ENCODE measurements at regions not wholly inside any gene's neighbourhood (a gene's known extent, or its start where the extent isn't known, plus 50 kb on each side); places are given as distances from the start of the nearest gene placed in this dataset.

- TF ChIP-seq CTCF (IDR thresholded peaks at IDR 0.05; ENCODE audit: insufficient read depth, low read length), result no peak
- no peak for DNase-seq (ENCODE audit: low read depth)
- no peak overlapping the region for H3K4me3 ChIP-seq (ENCODE audit: low read depth, low read length)
Measured at GRCh38 chr1:201666645-201667044, 127.7 kb downstream of the NAV1 start.

GRCh38 chr1:201667479-201667878, 128.6 kb downstream of the NAV1 start:
- no peak overlapping the region for H3K4me3 ChIP-seq (ENCODE audit: low read depth, low read length)
- DNase-seq (ENCODE audit: low read depth), result no peak
- no peak for TF ChIP-seq CTCF (IDR thresholded peaks at IDR 0.05; ENCODE audit: insufficient read depth, low read length)

GRCh38 chr1:201670517-201670916, 131.6 kb downstream of the NAV1 start:
- no peak for TF ChIP-seq CTCF (IDR thresholded peaks at IDR 0.05; ENCODE audit: insufficient read depth, low read length)
- no peak overlapping the region for H3K4me3 ChIP-seq (ENCODE audit: low read depth, low read length)
- no peak for DNase-seq (ENCODE audit: low read depth)

- no peak overlapping the region for H3K4me3 ChIP-seq (ENCODE audit: low read depth, low read length)
- TF ChIP-seq CTCF (IDR thresholded peaks at IDR 0.05; ENCODE audit: insufficient read depth, low read length), result no peak
- no peak for DNase-seq (ENCODE audit: low read depth)
Measured at GRCh38 chr1:201672685-201673084, 133.8 kb downstream of the NAV1 start.

- no peak for TF ChIP-seq CTCF (IDR thresholded peaks at IDR 0.05; ENCODE audit: insufficient read depth, low read length)
- no peak overlapping the region for H3K4me3 ChIP-seq (ENCODE audit: low read depth, low read length)
- DNase-seq (ENCODE audit: low read depth), result no peak
Measured at GRCh38 chr1:201673093-201673492, 134.2 kb downstream of the NAV1 start.

- H3K4me3 ChIP-seq (ENCODE audit: low read depth, low read length), result no peak overlapping the region
- TF ChIP-seq CTCF (IDR thresholded peaks at IDR 0.05; ENCODE audit: insufficient read depth, low read length), result no peak
- no peak for DNase-seq (ENCODE audit: low read depth)
Measured at GRCh38 chr1:201673915-201674314, 135.0 kb downstream of the NAV1 start.

GRCh38 chr1:201675143-201675542, 136.2 kb downstream of the NAV1 start:
- H3K4me3 ChIP-seq (ENCODE audit: low read depth, low read length), result no peak overlapping the region
- DNase-seq (ENCODE audit: low read depth), result no peak
- TF ChIP-seq CTCF (IDR thresholded peaks at IDR 0.05; ENCODE audit: insufficient read depth, low read length), result no peak
